HepG2 (cell line): ENCODE measurements at regions not wholly inside any gene's neighbourhood (a gene's known extent, or its start where the extent isn't known, plus 50 kb on each side); places are given as distances from the start of the nearest gene placed in this dataset.

Experiments
- CREBL2 ChIP-seq: sonication (generic); formaldehyde crosslinking; IDR thresholded peaks from 2 replicates; pipeline ENCODE4 v1.8.1; 2023; ENCODE audit warnings: missing genetic modification reagents, mild to moderate bottlenecking, borderline replicate concordance
- GATA4 ChIP-seq: sonication (generic); IDR thresholded peaks from 2 replicates; pipeline ENCODE4 v1.6.1; 2016; ENCODE audit warnings: antibody characterized with exemption, low read depth, borderline replicate concordance
- HNF1A ChIP-seq, 2 experiments: sonication (generic) in 1 of 2; formaldehyde crosslinking in 1 of 2; IDR thresholded peaks; 2 replicates each; pipeline versions ENCODE4 v1.4.0 to v1.6.1; 2016 to 2020; ENCODE audit warnings: borderline replicate concordance in 1 of 2, low read depth in 1 of 2, mild to moderate bottlenecking in 1 of 2, missing genetic modification reagents in 1 of 2
- NFE2L2 ChIP-seq: fragments of 150-350 bp; IDR thresholded peaks from 2 replicates; pipeline ENCODE4 v1.6.1; 2014; ENCODE audit warnings: low read length
- TFE3 ChIP-seq: IDR thresholded peaks from 2 replicates; pipeline ENCODE4 v1.6.1; 2016
- ZNF547 ChIP-seq: sonication (generic); formaldehyde crosslinking; IDR thresholded peaks from 2 replicates; pipeline ENCODE4 v1.5.1; 2020; ENCODE audit warnings: mild to moderate bottlenecking, missing genetic modification reagents

GRCh38 chr10:4453276-4453675 lies 372.7 kb upstream of the AKR1E2 start (continued):
- TF ChIP-seq HNF1A (IDR thresholded peaks at IDR 0.05; ENCODE audit: low read depth) (no peak), HNF1A (CRISPR knock-in tag; IDR thresholded peaks at IDR 0.05; ENCODE audit: borderline replicate concordance) (no peak), GATA4 (no peak), NFE2L2 (no peak), CREBL2 (CRISPR knock-in tag) (no peak), ZNF547 (CRISPR knock-in tag) (no peak), TFE3 (CRISPR knock-in tag) (no peak)
